Pancreas (tissue), 10 donors: ENCODE measurements at regions not wholly inside any gene's neighbourhood (a gene's known extent, or its start where the extent isn't known, plus 50 kb on each side); places are given as distances from the start of the nearest gene placed in this dataset.

Experiments
- ATAC-seq, 4 donors: fragments of 200-7000 bp; cut with Tn5 transposase; one replicate each; pipeline versions ENCODE4 v1.8.0 to v1.9.1; 2020; ENCODE audit warnings: mild to moderate bottlenecking in 4 of 4, moderate library complexity in 4 of 4
- DNase-seq, 6 donors: peaks; one replicate each; pipeline ENCODE4 v3.0.0-alpha.2; 2020
- FAIRE-seq: peaks from 2 replicates; lab custom pipeline; 2012; peaks lifted over from hg19 to GRCh38; lab: Jason Lieb, UNC
- H3K27ac ChIP-seq, 4 donors: fragments of 200-600 bp; sonication (generic); 1 replicate in 3 of 4; 2 replicates in 1 of 4; pipeline versions ENCODE4 v1.5.0 to v1.8.0; 2020
- H3K27me3 ChIP-seq, 4 donors: fragments of 200-600 bp; one replicate each; pipeline ENCODE4 v1.8.0; 2021
- H3K36me3 ChIP-seq, 3 donors: fragments of 200-600 bp; sonication (generic) in 1 of 3; one replicate each; pipeline versions ENCODE4 v1.5.0 to v1.8.0; 2020 to 2021
- H3K4me1 ChIP-seq, 3 donors: fragments of 200-600 bp; one replicate each; pipeline ENCODE4 v1.8.0; 2021
- H3K4me3 ChIP-seq, 4 donors: fragments of 200-600 bp; sonication (generic) in 2 of 4; one replicate each; pipeline versions ENCODE4 v1.5.0 to v1.8.0; 2020 to 2021
- H3K9me3 ChIP-seq, 4 donors: fragments of 200-600 bp; one replicate each; pipeline ENCODE4 v1.8.0; 2021
- WGBS, 2 donors: extraction: QIAGEN DNeasy Blood & Tissue Kit; methylation state at CpG; one replicate each; pipeline ENCODE4 v1.1.7; 2013; 5-methylcytosine and 5-hydroxymethylcytosine counted together
- intact Hi-C, 3 donors: fragments of 100-400 bp; cut with DNase I; formaldehyde crosslinking; loops; one replicate each; pipeline versions ENCODE4 v1.11.1 to v1.14.2; 2022
- TF ChIP-seq, protein P1 (sequence below), 4 donors: fragments of 200-600 bp; sonication (generic) in 3 of 4; IDR thresholded peaks; one replicate each; pipeline versions ENCODE4 v1.5.0 to v1.8.0; 2021; ENCODE audit warnings: antibody characterized with exemption in 4 of 4
- donor health status: healthy with polysubstance abuse.
- donor health status: DM: no; HTN: no; CAD: no; lungs with moderate emphysema.
- donor health status: DM: no; HTN: no; CAD: no.
- donor health status: control.
- donor health status: control.
- donor health status: Bipolar disorder and iron deficiency.
- donor health status: DM: yes; HTN: yes; CAD: no.
- donor health status: DM: no; HTN: no; CAD: no.
- donor health status: DM: no; HTN: no; CAD: no.
- donor health status: DM: yes; HTN: yes; CAD: no.

DNA sequence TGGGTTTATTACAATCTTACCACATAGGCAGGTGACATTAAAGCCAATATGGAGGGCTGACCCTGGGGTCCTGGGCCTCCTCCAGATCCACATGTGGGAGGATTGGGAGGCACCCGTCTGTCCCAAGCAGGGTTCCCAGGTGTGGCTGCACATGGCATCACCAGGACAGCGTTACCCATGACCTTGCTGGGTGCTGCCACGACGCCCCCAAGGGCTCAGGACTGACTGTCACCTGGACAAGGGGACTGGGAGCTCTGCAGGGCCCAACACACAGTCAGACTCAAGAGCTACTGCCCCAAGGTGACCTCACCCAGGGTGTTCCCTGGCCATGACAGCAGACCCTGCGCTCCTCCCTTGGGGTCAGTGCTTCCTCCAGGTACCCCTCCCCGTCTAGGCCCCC lies 437.4 kb upstream of the MYT1L start:
- no peak for ATAC-seq
- intact Hi-C loops: no loop called here

DNA sequence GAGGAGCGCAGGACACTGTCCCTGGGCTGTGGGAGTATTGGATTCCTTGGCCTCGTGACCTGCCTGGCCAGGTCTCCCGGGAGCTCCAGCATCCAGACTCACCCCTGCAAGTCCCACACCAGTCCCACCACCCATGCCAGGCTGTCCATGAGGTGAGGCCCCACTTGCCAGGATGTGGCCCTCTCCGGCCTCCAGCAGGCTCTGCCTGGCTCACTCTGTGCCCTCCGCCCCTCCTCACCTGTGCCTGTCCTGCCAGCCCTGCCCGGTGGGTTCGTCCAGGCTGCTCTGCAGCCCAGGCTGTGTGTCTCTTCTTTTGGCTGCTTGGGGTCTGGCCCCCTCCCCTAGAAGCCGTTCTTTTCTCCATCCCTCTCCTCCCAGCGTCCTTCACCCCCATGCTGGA lies 436.8 kb upstream of the MYT1L start:
- H3K27ac ChIP-seq: no peak overlapping the region
- intact Hi-C loops: no loop called here
- 66 to 74% methylated on average over 9 of the region's 9 CpGs for WGBS, 2 donors
- ATAC-seq: no peak
- no peaks in the 10 kb centered on the region for H3K27me3 ChIP-seq
- H3K4me1 ChIP-seq: no peaks in the 10 kb centered on the region
- peak in 1 of 6 donors; percentile 49 for DNase-seq
- H3K36me3 ChIP-seq: no peaks in the 10 kb centered on the region
- no peak overlapping the region for H3K4me3 ChIP-seq
- H3K9me3 ChIP-seq: no peaks in the 10 kb centered on the region
- TF ChIP-seq, protein P1, sequence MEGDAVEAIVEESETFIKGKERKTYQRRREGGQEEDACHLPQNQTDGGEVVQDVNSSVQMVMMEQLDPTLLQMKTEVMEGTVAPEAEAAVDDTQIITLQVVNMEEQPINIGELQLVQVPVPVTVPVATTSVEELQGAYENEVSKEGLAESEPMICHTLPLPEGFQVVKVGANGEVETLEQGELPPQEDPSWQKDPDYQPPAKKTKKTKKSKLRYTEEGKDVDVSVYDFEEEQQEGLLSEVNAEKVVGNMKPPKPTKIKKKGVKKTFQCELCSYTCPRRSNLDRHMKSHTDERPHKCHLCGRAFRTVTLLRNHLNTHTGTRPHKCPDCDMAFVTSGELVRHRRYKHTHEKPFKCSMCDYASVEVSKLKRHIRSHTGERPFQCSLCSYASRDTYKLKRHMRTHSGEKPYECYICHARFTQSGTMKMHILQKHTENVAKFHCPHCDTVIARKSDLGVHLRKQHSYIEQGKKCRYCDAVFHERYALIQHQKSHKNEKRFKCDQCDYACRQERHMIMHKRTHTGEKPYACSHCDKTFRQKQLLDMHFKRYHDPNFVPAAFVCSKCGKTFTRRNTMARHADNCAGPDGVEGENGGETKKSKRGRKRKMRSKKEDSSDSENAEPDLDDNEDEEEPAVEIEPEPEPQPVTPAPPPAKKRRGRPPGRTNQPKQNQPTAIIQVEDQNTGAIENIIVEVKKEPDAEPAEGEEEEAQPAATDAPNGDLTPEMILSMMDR (IDR thresholded peaks at IDR 0.05): no peak
- FAIRE-seq: no peak

More for the DNA sequence above, 437.4 kb upstream of the MYT1L start:
- no peaks in the 10 kb centered on the region for H3K9me3 ChIP-seq
- H3K36me3 ChIP-seq: no peaks in the 10 kb centered on the region
- H3K4me1 ChIP-seq: no peaks in the 10 kb centered on the region
- DNase-seq (peak in 1 of 6 donors; percentile 37), FAIRE-seq (no peak)
- H3K4me3 ChIP-seq: no peak overlapping the region
- H3K27me3 ChIP-seq: no peaks in the 10 kb centered on the region
- TF ChIP-seq, protein P1 (IDR thresholded peaks at IDR 0.05): no peak
- no peak overlapping the region for H3K27ac ChIP-seq
- WGBS, 2 donors: 81 to 83% methylated on average over 5 of the region's 6 CpGs

DNA sequence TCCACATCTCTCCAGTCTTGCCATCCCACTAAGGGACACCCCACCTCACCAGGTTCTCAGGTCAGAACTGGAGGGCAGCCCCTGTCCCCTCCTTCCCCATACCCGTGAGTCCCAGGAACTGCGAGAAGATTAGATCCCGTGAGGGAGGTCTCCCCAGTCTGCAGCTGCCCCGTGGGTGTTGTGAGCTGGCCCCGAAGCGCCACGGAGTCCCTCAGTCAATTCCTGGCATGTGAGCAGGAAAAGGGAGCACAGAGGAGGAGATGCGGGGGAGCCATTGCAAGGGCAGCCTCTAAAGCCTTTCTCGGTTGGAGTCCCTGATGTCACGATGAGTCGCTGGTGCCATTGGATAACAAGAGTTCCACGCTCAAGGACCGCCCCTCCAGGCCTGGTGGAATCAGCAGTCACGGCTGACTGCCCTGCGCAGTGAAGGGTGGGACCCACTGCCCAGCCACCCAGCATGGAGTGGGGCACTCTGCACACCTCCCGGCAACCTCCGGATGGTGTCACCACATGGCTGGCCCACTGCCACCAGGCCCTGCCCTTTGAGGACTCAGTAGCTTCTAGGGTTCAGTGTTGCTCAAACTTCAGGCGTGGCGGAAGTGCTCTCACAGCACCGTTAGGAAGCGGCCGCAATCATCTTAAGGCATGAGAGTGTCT lies 434.9 kb upstream of the MYT1L start:
- DNase-seq (peak in 1 of 6 donors; percentile 58), ATAC-seq (no peak), FAIRE-seq (no peak)
- H3K4me3 ChIP-seq: no peak overlapping the region
- H3K36me3 ChIP-seq: no peaks in the 10 kb centered on the region
- H3K27me3 ChIP-seq: no peaks in the 10 kb centered on the region
- no peak overlapping the region for H3K27ac ChIP-seq
- TF ChIP-seq, protein P1 (IDR thresholded peaks at IDR 0.05): no peak
- no peaks in the 10 kb centered on the region for H3K4me1 ChIP-seq
- H3K9me3 ChIP-seq: no peaks in the 10 kb centered on the region
- intact Hi-C loops: no loop called here
- 80 to 88% methylated on average over 22 of the region's 22 CpGs for WGBS, 2 donors

DNA sequence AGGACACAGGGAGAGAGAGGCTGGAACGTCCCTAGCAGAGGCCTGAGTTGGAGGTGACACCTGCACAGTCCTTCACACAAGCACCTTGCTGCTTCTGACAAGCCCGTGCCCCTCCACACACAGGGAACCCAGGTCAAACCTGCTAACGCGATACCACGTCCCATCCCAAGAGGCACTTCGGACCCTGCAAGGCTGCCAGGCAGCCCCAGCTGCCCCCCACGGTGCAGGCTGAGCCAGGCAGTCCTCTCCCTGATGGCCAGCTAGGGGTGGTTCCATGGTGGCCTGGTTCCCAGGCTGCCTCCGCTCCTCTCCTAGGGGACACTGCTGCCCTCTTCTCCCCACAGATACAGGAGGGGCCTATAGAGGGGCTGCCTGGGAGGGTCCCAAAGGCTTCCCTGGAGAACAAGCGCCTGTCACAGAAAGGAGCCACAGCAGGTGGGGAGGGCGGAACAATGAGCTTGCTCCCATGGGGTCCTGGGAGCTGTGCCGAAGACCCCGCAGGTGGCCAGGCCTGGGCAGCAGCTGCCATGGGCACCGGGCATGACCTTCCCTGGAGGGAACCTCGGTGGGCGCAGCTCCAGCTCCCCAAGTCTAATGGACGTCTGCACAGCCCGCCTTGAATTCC lies 434.2 kb upstream of the MYT1L start:
- Histone ChIP-seq H3K36me3 (no peaks in the 10 kb centered on the region), H3K27me3 (no peaks in the 10 kb centered on the region), H3K4me3 (no peak overlapping the region), H3K9me3 (no peaks in the 10 kb centered on the region), H3K27ac (no peak overlapping the region), H3K4me1 (no peaks in the 10 kb centered on the region)
- whole genome bisulfite sequencing, 2 donors: 67 to 78% methylated on average over 17 of the region's 17 CpGs
- DNase-seq (no peak), FAIRE-seq (no peak), ATAC-seq (no peak)
- TF ChIP-seq, protein P1 (IDR thresholded peaks at IDR 0.05): no peak
- intact Hi-C loops: no loop called here

DNA sequence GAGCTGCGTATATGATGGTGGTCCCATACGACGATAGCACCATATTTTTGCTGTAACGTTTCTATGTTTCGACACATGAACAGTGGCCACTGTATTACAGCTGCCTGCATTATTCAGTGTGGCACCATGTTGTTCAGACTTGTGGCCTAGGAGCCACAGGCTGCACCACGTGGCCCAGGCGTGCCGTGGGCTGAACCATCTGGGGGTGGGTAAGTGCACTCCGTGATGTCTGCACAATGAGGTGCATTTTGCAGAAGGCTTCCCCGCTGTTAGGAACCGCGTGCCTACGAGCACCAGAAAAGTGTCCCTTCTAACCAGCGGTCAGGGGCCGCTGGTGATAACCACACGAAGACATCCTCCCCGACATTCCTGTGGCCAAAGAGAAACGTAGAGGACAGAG lies 433.7 kb upstream of the MYT1L start:
- ATAC-seq (no peak), FAIRE-seq (no peak)
- WGBS, 2 donors: 85 to 90% methylated on average over 18 of the region's 18 CpGs

More for the DNA sequence above, 433.7 kb upstream of the MYT1L start:
- DNase-seq: no peak
- Histone ChIP-seq H3K4me3 (no peak overlapping the region), H3K9me3 (no peaks in the 10 kb centered on the region), H3K36me3 (no peaks in the 10 kb centered on the region), H3K4me1 (no peaks in the 10 kb centered on the region), H3K27ac (no peak overlapping the region), H3K27me3 (no peaks in the 10 kb centered on the region)
- TF ChIP-seq, protein P1 (IDR thresholded peaks at IDR 0.05): no peak
- intact Hi-C loops: no loop called here
